Ovary (tissue), 3 donors: ENCODE measurements at regions not wholly inside any gene's neighbourhood (a gene's known extent, or its start where the extent isn't known, plus 50 kb on each side); places are given as distances from the start of the nearest gene placed in this dataset.

Experiments used
- EP300 ChIP-seq: sonication (generic); formaldehyde crosslinking; IDR thresholded peaks from one replicate; pipeline ENCODE4 v1.6.1; 2017; ENCODE audit warnings: antibody characterized with exemption
- POLR2A ChIP-seq: fragments of 450-650 bp; IDR thresholded peaks from one replicate; pipeline ENCODE4 v1.6.1; 2017; ENCODE audit warnings: antibody characterized with exemption, mild to moderate bottlenecking, moderate library complexity
- TF ChIP-seq, protein P1 (sequence below), 3 donors: fragments of 450-650 bp in 2 of 3; fragments of 200-600 bp in 1 of 3; IDR thresholded peaks; one replicate each; pipeline versions ENCODE4 v1.5.1 to v1.8.0; 2016 to 2022; ENCODE audit warnings: antibody characterized with exemption in 3 of 3, mild to moderate bottlenecking in 1 of 3
- donor health status: DM: no; HTN: no; CAD: no.

DNA sequence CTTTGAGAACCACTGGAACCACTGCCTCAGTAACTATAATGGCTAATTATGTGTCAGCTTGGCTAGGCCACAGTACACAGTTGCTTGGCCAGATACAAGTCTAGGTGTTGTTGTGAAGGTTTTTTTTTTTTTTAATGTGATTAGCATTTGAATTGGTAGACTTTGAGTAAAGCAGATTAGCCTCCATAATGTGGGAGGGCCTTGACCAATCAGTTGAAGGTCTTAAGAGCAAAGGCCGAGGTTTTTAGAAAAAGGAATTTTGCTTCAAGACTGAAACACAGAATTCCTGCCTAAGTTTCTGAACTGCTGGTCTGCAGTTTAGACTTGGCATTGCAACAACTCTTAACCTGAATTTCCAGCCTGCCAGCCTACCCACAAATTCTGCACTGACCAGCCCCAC, 451.6 kb upstream of the AZI2 start:
- TF ChIP-seq, protein P1, sequence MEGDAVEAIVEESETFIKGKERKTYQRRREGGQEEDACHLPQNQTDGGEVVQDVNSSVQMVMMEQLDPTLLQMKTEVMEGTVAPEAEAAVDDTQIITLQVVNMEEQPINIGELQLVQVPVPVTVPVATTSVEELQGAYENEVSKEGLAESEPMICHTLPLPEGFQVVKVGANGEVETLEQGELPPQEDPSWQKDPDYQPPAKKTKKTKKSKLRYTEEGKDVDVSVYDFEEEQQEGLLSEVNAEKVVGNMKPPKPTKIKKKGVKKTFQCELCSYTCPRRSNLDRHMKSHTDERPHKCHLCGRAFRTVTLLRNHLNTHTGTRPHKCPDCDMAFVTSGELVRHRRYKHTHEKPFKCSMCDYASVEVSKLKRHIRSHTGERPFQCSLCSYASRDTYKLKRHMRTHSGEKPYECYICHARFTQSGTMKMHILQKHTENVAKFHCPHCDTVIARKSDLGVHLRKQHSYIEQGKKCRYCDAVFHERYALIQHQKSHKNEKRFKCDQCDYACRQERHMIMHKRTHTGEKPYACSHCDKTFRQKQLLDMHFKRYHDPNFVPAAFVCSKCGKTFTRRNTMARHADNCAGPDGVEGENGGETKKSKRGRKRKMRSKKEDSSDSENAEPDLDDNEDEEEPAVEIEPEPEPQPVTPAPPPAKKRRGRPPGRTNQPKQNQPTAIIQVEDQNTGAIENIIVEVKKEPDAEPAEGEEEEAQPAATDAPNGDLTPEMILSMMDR (IDR thresholded peaks at IDR 0.05) = no peak
- TF ChIP-seq POLR2A (no peak), EP300 (no peak)
